ENCODE measurements at regions not wholly inside any gene's neighbourhood (a gene's known extent, or its start where the extent isn't known, plus 50 kb on each side); places are given as distances from the start of the nearest gene placed in this dataset.
"Not testable (repeated sequence)": the region's sequence is repeated elsewhere in the genome, so short reads cannot be mapped to it uniquely, and the experiment has no call there.

DNA sequence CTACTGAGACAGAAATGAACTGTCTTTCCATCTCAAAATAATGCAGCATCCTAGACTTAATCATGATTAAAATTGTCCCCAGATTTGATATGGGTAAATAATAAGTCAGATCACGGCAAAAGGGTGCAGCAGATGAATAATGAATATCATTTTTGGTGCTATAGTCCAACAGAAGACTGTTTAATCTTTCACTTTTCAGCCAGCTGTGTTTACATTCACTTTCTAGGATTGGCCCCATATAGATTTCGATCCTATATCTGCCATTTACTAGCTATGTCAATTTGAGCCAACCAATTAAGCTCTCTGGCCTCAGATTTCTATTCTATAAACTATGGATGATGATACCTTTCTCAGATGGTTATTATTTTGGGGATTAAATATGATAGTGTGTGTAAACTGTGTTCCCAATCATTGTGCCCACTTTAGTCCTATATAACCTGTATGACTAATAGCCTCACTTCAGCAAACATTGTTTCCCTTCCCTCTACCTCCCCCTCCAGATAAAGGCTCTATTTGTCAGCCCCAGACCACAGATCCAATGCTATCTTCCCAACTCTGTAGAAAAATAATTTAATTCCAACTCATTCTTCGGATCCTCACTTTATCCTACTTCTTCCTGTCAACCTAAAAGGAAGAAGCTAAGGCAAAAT is 53.6 kb upstream of the NT5E start:
- no peak for DNase-seq

DNA sequence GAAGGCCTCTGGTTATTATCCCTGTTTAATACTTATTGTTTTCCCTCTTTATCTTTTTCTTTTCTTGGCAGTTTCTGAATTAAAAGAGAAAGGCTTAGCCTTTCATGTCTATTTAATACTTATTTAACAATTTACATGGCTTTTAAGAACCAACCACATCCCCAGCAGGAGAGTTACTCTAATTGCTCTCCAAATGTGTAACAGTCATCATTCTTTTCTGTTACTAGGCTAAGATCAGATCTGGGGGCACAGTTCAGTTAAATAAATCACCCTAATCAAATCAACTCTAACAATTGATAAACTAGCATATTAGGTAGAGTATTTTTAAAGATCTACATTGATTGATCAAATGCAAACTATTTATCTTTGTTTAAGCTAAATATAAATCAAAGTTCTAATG is 54.1 kb upstream of the NT5E start:
- DNase-seq: no peak

DNA sequence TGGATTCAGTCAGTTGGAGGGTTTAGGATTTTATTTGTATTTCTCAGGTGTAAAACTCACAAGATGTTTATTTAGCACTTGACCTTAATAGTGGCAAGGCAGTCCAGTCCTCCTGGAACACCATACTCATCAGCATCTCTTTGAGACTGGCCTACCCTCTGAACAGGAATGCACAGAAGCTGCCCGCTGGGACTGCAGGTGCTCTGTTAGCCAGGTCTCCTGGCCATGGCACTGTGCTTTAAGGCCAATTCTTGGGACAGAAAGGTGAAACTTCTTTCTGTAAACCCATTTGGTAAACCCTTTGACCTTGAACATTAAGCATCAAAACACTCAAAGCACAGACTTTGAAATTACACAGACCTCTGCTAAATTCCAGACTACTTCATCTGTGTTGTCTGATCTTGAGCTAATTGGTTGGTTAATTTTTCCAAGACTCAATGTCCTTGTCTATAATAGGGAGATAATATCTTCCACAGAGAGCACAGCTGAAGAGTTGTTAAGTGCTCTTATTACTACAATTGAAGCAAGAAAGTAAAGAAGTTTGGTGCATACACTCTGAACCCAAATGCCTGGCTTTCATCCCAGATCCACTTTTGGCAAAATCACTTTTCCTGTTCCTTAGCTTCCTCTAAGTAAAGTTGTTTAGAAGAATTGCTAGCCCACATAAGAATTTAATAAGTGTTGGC is 54.9 kb upstream of the NT5E start:
- no peak for DNase-seq

DNA sequence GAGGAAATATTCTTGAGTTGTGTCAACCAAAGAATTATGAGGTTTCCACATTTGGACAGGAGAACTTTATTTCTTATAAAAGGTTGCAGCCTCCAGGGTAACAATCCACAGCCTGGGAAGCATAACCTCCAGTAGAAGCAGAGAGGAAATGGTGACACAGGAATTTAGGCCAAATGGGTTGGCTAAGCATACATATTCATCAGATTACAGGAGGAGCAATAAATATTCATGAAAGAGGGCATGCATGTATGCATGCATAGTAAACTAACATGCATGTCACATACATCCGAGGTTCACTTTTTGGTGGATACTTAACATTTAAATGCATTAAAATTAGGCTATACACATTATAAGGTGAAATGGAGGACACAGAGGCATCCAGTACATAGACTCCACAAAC is 55.7 kb upstream of the NT5E start:
- no peak for DNase-seq

DNA sequence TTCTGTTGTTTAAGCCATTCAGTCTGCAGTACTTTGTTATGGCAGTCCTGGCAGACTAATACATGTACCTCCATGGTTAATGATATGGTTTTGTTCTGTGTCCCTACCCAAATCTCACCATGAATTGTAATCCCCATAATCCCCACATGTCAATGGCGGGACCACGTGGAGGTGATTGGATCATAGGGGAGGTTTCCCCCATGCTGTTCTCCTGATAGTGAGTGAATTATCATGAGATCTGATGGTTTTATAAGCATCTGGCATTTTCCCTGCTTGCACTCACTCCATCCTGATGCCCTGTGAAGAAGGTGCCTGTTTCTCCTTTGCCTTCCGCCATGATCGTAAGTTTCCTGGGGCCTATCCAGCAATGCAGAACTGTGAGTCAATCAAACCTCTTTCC is 57.5 kb upstream of the NT5E start:
- DNase-seq: no peak

DNA sequence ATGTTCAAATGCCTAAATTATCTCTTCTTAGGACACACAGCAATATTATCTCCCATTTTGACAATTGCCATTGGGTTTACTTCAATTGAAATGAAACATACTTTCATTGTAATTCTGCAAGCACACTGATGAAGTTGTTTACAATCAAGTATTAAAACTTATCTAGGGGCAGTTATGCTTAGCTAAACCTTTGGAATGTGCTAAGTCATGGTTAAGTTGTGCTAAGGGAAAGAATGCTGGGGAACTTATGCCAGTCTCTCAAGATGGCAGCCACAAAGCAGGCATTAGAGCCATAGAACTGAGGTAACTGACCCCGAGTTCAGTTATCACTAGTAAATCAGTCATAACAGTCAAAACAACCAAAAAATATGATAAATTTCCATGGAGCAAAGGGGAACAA is 59.1 kb upstream of the NT5E start:
- no peak for DNase-seq

DNA sequence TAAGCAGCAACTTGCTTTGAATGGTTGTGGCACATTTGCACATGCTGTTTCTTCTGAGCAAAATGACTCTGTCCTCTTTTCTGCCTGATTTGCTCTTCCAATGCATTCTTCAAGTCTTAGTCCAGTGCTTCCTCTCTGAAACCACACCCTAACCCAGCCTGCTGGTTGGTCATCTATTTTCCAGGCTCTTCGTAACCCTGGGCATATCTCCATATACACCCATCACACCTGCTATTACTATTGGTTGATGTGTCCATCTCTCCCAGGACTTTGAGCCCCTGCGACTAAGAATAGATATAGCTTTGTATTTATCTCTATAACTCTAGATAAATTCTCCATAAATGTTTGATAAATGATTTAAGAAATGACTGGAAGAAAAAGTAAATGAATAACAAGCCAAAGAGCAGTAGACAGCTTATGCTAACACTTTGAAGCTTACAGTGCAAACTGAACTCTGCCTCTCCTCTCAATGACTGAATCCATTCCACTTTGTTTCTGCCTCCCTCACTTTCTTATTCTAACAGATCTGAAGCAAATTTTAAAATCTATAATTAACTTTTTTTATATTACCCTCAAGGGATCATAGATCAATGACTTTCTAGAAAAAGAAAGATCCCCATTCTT is 59.7 kb upstream of the NT5E start:
- DNase-seq: no peak

DNA sequence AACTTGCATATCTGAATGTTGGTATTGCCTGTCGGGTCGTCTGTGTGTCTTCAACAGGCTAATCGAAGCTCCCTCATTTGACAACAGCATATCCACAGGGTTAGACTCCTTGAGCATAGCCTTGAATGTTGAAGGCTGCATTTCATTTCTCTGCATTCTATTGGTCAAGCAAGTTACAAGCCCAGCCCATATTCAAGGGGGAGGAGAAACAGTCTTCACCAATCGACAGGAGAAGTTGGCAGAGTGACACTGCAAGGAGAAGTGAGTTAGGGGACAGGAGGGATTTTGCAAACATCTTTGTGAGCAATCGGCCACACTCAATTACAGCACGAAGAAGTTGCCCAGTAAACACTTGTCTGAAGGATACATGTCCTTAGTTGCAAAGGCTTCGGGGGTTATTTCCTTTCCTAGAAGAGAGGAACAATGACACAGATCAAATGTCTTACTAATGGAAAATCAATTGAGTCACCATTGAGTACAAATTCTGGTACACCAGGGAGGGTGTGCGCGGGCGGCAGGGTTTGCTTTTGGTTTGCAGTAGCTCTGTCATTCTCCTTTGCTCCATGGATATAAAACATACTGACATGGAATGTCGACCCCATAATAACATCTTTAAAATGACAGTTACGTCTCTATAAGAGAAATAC is 60.6 kb upstream of the NT5E start:
- no peak for DNase-seq

DNA sequence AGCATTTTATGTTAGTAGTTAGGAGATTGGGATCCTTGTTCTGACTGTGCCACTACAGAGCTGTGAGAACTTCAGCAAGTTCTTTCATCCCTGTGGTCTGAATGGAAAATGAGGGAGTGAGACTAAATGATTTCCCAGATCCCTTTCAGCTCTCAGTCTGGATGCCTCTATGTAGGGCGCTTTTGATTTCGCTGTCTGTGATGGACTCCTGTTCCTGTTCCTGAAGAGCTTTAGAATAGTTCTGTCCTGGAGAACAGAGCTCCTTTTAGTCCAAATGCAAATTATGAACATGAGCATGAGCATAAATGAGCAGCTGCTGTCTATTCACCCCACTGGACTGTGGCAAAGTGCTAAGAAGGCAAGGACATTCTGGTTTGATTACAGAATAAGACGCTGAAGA is 61.4 kb upstream of the NT5E start:
- no peak for DNase-seq

DNA sequence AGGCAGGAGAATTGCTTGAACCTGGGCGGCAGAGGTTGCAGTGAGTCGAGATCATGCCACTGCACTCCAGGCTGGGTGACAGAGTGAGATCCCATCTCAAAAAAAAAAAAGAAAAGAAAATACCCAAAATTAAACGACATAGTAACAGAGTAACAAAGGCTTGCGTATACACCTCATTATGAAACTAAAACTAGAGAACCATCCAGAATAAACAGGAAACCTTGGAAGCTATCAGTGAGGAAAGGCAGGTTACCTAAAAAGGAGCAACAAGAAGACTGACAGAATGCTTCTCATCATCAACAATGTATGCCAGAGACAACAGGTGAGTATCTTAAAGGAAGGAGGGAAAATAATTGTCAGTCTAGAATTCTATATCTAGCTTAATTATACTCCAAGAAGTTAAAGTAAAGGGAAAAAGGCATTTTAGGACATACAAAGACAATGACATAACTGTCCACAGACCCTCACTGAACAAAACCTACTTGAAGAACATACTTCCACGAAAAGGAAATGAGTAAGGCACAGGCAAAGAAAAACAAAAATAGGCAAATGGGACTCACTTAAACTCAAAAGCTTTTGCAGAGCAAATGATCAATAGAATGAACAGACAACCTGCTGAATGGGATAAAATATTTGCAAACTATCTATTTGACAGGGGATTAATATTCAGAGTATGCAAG is 64.1 kb upstream of the NT5E start:
- DNase-seq: no peak

DNA sequence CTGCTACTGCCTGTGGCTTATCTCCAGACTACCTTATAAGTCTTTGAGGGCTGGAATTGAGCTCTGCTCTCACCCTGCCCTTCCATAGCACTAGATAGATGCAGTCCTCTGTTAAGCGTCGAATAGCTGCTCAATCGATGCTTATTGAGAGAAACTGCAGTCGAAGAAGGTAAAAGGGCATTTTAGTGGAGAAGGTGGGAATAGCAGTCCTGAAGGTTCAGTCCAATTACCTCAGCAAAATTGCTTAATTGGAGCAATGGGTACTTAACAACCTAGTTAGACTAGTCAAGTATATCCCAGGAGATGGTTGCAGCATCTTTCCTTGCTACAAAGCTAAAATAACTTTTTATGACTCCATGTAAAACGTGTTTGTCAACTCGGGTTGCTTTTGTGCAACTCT is 66.8 kb upstream of the NT5E start:
- DNase-seq: no peak

DNA sequence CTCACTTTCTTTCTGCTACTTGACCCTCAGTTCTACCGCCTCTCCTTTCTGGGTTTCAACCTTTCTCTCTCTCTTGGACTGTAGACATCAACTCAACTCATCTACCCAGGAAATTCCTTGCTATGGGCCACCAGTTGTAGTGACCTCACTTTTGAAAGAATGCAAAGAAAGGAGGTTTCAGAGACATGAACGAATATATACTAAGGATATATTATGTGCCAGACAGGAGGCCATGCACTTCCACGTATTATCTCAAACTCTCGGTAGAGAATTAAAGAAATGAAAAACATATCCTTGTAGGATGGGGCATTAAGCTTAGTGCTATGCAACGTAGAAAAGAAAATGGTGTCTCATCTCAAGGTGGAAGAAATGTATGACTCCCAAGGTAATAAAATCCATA is 67.3 kb upstream of the NT5E start:
- DNase-seq: no peak

DNA sequence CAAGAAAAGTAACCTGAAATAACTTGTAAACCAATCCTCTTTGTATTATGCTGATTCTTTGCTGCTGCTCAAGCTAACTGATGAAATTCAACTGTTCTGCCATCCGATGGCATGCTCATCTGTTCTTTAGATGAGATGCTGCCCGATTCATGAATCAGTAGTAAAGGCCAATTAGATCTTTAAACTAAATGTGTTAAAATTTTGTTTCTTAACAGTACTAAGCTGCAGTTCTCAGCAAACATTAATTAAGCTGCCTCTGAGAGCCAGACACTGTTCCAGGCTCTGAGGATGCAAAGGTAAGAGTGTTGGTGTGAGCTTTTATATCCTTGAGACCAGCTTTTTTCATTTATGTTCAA is 77.0 kb upstream of the NT5E start:
- DNase-seq: no peak

DNA sequence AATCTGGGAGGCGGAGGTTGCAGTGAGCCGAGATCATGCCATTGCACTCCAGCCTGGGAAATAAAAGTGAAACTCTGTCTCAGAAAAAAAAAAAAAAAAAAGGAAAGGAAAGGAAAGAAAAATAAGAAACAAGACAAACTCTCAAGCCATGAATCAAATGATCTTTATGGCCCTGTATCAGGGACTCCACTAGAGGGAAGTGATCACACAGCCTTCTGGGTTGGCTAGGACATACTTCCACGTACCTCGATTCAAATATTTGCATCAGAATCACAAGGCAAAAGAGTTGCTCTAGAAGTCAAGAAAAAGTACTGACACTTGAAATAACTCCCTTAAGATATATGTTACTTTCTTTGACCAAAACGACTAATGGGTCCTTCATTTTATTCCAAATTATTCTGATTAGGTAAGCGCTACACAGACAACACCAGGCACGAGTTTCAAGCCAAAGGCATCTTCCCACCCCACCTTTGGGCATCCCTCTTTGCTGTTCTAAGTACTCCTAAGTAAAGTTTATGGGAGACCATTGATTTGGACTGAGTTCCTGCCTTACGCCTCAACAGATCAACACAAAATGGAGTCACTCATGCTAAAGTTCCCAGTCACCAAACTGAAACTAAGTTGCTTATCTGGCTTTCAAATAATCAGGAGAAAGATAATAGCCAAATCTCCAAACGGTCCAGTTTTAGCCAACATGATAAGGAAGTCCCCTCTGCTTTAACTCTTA is 77.5 kb upstream of the NT5E start:
- DNase-seq: no peak

DNA sequence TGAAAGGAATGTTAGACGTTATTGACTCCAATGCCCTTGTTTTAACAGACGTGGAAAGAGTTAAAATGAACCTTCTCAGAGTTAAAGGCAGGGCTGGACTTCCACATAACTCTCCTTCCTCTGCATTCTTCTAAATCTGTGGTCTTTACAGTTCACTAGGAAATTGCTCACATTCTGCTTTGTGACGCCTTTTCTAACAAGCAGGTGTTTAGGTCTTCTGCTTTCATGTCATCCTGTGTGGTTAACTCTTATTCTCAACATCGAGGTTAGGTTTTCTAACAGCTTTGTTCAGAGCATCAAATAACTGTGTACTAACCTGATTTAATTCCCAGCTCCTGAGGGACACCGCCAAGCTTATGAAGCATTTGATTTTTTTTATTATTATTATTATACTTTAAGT is 81.3 kb upstream of the NT5E start:
- no peak for DNase-seq

DNA sequence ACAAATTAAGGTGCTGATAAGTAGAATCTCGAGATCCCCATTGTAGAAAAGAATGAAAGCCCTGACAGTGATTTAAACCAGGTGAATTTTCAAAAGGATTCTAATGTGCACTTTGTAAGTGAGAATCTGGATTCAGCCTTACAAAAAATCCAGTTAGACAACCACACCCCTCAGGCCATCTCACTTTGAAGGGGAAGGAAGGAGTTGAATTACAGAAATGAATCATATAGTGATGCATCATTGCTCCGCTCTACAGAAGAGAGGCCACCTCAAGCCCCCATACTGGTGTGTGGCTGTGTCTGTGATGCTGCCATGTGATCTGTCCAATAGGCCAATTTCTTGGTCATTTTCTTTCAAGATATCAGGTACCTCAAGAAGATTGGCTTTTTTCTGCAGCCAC is 85.5 kb upstream of the NT5E start:
- no peak for DNase-seq

DNA sequence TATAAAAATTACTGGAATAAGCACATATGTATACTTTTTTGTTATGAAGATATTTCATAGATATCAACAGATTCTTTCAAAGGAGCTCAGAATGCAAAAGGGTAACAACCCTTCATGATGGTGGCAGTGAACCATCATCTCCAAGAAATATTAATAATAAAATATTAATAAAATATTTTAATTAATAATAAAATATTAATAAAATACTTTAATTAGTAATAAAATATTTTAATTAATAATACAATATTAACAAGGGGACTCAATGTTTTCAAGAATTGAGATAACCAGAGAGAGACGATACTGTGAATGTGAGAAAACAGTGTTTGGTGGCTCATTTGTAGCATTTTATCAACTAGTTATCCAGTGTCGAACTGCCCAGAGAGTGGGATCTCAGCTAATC is 86.0 kb upstream of the NT5E start:
- no peak for DNase-seq

DNA sequence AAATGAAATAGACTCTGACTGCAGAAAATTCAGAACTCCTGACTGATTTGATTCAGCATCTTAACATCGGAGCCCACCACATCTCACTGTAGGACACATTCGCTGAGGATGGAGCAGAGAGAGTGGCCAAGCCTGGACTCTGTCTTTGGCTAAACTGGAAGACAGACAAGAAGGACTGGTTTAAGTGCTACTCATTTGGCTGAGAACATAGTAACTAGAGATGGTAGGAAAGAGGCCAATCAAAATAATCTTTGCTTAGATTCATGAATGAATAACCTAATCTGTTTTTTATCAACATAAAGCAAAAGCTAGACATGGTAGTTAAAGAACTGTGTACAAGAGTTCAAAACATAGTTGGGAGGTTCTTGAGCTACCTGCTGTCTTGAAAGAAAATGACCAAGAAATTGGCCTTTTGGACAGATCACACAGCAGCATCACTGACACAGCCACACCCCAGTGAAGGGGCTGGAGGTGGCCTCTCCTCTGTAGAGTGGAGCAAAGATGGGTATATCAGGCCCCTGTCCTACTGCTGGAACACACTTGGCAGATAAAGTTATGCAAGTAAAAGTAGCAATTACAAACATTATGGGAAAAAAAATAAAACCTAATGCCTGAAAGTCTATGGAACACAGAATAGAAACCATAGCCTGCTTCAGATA is 87.1 kb upstream of the NT5E start:
- no peak for DNase-seq

DNA sequence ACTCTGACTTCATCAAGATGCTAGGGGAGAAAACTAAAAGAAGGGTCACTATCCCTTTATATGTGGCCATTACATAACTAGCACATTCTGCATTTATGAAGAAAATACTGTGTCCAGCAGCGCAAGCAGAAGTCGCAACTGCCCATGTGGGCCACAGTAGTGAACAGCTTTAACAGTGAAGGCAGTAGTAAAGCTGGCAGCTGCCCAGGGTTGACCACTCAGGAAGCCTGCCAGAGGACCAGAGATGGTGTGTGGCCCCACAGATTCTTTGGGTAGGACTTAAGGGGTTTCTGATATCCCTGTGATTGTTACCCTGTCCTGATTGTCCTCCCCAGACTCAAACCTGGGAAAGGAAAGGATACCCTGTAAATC is 88.3 kb upstream of the NT5E start:
- no peak for DNase-seq

DNA sequence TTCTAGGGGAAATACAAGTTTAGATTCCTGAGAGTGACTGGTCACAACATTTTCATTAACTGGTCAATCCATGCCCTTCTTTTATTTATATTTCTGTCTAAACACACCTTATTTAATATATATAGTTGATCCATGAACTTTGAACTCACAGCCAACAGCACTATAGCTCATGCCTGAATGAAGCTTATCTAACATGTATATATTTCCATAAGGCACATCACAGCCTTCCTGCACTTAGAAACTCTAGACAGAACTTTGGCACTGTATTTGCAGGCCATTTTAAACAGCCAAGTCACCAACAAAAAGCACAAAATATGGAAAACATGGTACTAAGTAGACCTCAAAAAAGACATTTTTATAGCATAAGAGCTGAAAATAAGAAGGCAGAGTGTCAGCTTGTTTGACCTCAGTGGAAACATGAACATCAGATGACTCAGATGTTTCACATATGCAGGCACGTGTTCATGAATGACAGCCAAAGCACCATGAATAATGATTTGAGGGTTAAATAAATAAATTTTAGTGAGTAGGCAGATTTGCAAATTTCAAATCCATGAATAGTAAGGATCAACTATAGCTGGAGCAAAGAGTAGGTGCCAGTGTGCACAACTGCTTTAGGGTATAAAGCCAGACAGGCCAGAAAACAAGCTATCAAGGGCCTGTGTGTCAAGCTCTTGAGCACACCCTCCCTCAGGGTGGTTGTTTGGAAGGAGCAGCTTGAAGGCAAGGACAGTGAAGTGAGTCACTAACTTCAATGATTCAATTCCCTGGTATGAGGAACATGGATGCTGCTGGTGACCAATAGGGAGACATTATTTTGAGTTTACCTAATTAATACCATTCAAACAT is 88.9 kb upstream of the NT5E start:
- no peak for DNase-seq

DNA sequence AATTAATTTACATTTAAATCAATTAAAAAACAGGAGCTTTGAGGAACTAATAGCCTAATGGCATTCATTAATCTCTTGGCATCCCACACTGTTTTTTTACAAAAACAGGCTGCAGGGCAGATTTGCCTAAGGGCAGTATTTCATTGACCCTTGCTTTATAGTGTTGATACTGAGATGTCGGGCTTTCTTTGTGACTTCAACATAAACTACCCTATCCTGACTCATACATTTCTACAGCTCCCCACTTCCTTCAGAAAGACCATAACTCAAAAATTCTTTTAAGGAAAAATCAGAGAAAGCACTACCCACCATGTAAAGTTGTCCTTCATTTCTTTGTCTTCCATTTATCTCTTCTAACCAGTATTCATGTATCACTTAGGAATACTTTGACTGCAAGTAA is 92.2 kb upstream of the NT5E start:
- DNase-seq: no peak

DNA sequence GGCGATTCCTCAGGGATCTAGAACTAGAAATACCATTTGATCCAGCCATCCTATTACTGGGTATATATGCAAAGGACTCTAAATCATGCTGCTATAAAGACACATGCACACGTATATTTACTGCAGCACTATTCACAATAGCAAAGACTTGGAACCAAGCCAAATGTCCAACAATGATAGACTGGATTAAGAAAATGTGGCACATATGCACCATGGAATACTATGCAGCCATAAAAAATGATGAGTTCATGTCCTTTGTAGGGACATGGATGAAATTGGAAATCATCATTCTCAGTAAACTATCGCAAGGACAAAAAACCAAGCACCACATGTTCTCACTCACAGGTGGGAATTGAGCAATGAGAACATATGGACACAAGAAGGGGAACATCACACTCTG is 93.1 kb upstream of the NT5E start:
- not testable (repeated sequence) for DNase-seq

Measured in NCI-H2227 treated with DMSO at 0.1 percent for 48 hours (cell line).